ENCODE measurements at regions not wholly inside any gene's neighbourhood (a gene's known extent, or its start where the extent isn't known, plus 50 kb on each side); places are given as distances from the start of the nearest gene placed in this dataset.

DNA sequence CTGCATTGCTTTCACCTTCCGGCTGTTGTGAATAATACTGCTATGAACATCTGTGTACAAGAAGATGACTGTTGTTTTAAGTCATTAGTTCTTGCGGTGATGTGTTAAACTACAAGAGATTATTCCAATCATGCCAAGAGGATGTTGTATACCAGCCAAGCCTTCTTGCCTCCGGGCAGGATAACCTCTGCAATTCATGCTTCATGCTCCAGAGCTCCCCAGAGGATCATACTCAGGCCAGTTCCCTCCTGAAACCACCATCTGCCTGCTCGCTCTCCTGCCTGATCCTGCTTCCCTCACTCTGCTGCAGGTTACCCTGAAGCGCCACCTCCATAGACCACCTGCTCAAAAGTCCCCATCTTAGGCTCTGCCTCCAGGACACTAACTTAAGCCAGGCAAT lies 187.1 kb upstream of the PROK2 start:
- peaks cover 2% of the 10 kb centered on the region for H3K4me1 Mint-ChIP-seq
- H3K27ac Mint-ChIP-seq = no peak overlapping the region
- ChIA-PET CTCF (no interaction called here), POLR2A (no interaction called here)
- H3K36me3 Mint-ChIP-seq (ENCODE audit: low read depth) = no peaks in the 10 kb centered on the region
- peaks cover 4% of the 10 kb centered on the region for H3K9me3 Mint-ChIP-seq (ENCODE audit: low read depth)
- intact Hi-C loops (cut with DNase I, micrococcal nuclease) = no loop called here
- H3K27me3 Mint-ChIP-seq = peaks cover 15% of the 10 kb centered on the region
- DNase-seq = no peak
- H3K4me3 Mint-ChIP-seq = no peak overlapping the region
- ATAC-seq = no peak

DNA sequence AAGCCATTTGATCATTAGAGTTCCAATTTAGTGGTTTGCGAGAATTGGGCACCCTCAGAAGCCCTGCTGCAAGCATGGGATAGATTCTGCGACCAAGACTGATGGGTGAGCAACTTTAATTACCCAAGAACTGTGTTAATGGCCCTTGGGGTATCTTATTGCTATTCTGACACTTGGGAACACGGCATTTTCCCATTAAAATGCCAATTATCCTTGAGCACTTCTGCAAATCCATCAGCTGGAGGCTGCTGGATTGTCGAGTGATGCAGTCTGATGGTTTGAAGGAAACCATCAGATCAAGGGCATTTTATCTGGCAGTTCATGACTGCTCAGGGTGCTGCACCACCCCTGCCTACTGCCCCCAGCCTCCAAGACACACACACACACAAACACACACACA lies 183.6 kb upstream of the PROK2 start:
- POLR2A ChIA-PET = no interaction called here
- DNase-seq (no peak), ATAC-seq (no peak)
- Mint-ChIP-seq H3K27ac (no peak overlapping the region), H3K36me3 (ENCODE audit: low read depth) (no peaks in the 10 kb centered on the region), H3K4me1 (no peaks in the 10 kb centered on the region), H3K27me3 (peaks cover 15% of the 10 kb centered on the region), H3K4me3 (no peak overlapping the region), H3K9me3 (ENCODE audit: low read depth) (no peaks in the 10 kb centered on the region)
- CTCF ChIA-PET = no interaction called here
- intact Hi-C loops (cut with DNase I, micrococcal nuclease) = loop anchor here in 1 of 2 experiments (5.0 kb wide), 1 partner anchor 64 kb away; no protein-coding TSS in a partner anchor

DNA sequence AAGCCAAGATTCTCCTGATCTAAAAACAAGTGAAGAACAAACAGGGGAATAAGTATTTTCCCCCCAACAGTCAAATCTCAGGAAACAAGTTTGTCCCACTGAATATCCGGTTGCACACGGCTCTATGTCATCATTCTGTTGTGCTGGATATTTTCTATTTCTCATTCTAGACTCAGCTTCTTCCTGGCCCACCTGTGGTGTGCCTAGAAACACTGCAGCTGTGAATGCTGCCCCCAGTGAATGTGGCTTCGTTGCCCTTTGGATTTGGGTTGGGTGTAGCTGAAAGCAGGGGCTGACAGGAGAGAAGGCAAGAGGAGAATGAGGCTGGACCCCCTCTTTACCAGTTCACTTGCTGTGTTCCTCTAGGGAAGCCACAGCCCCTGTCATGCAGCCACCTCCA lies 181.2 kb upstream of the PROK2 start:
- peaks cover 2% of the 10 kb centered on the region for H3K4me1 Mint-ChIP-seq
- no peak overlapping the region for H3K27ac Mint-ChIP-seq
- intact Hi-C loops (cut with DNase I, micrococcal nuclease) = loop anchor here in 1 of 2 experiments (5.0 kb wide), 1 partner anchor 66 kb away; no protein-coding TSS in a partner anchor
- no peak for ATAC-seq
- ChIA-PET CTCF (interaction anchor here (0.8 to 3.1 kb wide), 2 partner anchors 12 to 147 kb away, joined by 3 to 10 read pairs; no protein-coding TSS in a partner anchor), POLR2A (no interaction called here)
- H3K9me3 Mint-ChIP-seq (ENCODE audit: low read depth) = no peaks in the 10 kb centered on the region
- peaks cover 18% of the 10 kb centered on the region for H3K27me3 Mint-ChIP-seq
- H3K36me3 Mint-ChIP-seq (ENCODE audit: low read depth) = no peaks in the 10 kb centered on the region
- H3K4me3 Mint-ChIP-seq = no peak overlapping the region
- no peak for DNase-seq

DNA sequence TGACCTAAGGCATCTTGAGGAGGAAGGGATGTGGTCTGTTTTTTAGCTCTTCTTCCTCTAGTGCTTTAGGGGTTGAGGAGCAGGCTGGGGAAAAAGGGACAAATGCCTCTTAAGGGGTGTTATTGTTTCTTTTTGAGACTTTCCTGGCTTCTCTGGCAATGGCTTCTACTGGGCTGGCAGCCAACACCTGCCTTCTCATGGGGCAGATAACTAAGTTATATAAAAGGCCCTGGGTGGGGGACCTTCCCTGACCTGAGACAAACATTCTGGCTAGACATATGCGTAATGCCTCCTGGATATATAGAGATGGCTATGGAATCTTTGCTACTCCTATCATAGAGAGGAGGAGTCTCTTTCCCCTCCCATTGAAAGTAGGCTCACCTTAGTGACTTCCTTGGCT lies 179.2 kb upstream of the PROK2 start:
- H3K4me3 Mint-ChIP-seq = no peak overlapping the region
- DNase-seq = no peak
- CTCF ChIA-PET = interaction anchor here (0.6 kb wide), 1 partner anchor 119 kb away, joined by 3 read pairs; no protein-coding TSS in a partner anchor
- H3K36me3 Mint-ChIP-seq (ENCODE audit: low read depth) = no peaks in the 10 kb centered on the region
- no peak for ATAC-seq
- H3K27ac Mint-ChIP-seq = no peak overlapping the region
- peaks cover 5% of the 10 kb centered on the region for H3K4me1 Mint-ChIP-seq
- H3K27me3 Mint-ChIP-seq = peaks cover 13% of the 10 kb centered on the region
- intact Hi-C loops (cut with DNase I, micrococcal nuclease) = no loop called here
- no peaks in the 10 kb centered on the region for H3K9me3 Mint-ChIP-seq (ENCODE audit: low read depth)
- POLR2A ChIA-PET = no interaction called here

DNA sequence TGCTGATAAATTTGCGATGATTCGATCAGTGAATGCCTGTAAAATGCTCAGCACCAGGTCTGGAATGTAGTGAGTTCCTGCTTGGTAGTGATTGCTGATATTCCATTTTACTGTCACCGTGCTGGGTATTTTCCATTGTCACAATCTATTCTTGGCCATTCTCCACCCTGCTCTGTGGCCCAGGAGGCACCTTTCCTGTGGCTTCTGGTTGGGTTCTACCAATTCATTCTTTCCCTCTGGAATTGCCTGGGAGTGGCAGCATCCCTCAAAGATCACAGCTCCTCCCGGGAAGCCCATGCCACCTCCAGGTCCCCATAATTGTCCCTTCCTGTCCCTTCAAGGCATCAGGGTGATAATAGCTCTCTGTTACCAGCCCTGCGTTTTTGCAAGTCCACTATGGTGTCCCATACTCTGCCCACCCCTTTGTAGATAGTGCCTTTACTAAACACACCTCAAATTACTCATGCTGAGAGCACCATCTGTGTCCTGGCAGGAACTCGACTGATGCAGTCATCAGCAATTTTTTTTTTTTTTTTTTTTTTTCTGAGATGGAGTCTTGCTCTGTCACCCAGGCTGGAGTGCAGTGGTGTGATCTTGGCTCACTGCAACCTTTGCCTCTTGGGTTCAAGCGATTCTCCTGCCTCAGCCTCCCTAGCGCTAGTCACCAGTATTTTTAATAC lies 177.8 kb upstream of the PROK2 start:
- ATAC-seq = peak; percentile 57
- H3K4me1 Mint-ChIP-seq = peaks cover 18% of the 10 kb centered on the region
- H3K36me3 Mint-ChIP-seq (ENCODE audit: low read depth) = no peaks in the 10 kb centered on the region
- H3K4me3 Mint-ChIP-seq = no peak overlapping the region
- no peak overlapping the region for H3K27ac Mint-ChIP-seq
- no peak for DNase-seq
- POLR2A ChIA-PET = no interaction called here
- no peaks in the 10 kb centered on the region for H3K9me3 Mint-ChIP-seq (ENCODE audit: low read depth)
- CTCF ChIA-PET = interaction anchor here (2.1 kb wide), 1 partner anchor 87 kb away, joined by 5 read pairs; no protein-coding TSS in a partner anchor
- peaks cover 13% of the 10 kb centered on the region for H3K27me3 Mint-ChIP-seq
- intact Hi-C loops (cut with DNase I, micrococcal nuclease) = no loop called here

DNA sequence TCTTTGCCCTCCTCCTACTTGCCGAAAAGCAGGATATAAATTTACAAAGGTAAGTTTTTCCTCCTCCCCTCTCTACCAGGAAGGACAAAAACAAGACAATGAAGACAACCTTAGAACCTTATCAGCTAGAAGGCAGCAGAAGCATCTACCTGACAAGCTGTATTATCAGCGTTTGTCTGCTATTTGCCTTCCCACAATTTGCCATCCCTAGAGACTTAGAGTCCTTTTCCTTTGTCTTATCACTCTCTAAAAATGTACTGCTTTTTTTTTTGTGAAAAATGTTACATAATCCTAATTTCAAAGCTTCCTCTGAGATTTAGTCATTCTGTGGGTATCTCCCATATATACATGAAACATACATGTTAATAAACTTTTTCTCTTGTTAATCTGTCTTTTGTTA lies 176.9 kb upstream of the PROK2 start:
- peaks cover 22% of the 10 kb centered on the region for H3K4me1 Mint-ChIP-seq
- H3K9me3 Mint-ChIP-seq (ENCODE audit: low read depth) = no peaks in the 10 kb centered on the region
- CTCF ChIA-PET = interaction anchor here (0.8 to 2.1 kb wide), 2 partner anchors 8 to 86 kb away, joined by 4 to 5 read pairs; no protein-coding TSS in a partner anchor
- intact Hi-C loops (cut with DNase I, micrococcal nuclease) = no loop called here
- peaks cover 12% of the 10 kb centered on the region for H3K27me3 Mint-ChIP-seq
- no peak for DNase-seq
- H3K36me3 Mint-ChIP-seq (ENCODE audit: low read depth) = no peaks in the 10 kb centered on the region
- no peak overlapping the region for H3K4me3 Mint-ChIP-seq
- POLR2A ChIA-PET = interaction anchor here (0.6 kb wide), 1 partner anchor 23 kb away, joined by 3 read pairs; no protein-coding TSS in a partner anchor
- no peak overlapping the region for H3K27ac Mint-ChIP-seq
- ATAC-seq = no peak

DNA sequence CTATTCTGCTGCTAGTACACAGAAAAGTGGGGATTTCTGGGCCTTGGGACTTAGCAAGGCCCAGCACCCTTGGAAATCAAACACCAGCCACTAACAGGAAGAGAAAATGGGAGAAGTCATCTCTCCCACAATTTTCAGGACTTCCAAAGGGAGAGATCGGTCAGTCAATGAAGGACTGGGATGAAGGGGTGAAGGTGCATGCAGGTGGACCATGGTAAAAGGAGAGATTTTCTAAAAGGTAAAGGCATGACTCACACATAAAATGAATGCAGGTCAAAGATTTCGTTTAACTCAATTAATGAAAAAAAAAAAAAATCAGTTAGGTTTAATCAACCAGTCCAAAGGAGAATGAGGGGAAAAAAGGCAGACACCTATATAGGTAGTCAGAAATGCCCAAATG lies 176.4 kb upstream of the PROK2 start:
- no peak overlapping the region for H3K27ac Mint-ChIP-seq
- ATAC-seq = no peak
- no peaks in the 10 kb centered on the region for H3K9me3 Mint-ChIP-seq (ENCODE audit: low read depth)
- H3K4me1 Mint-ChIP-seq = peaks cover 23% of the 10 kb centered on the region
- H3K27me3 Mint-ChIP-seq = peaks cover 7% of the 10 kb centered on the region
- ChIA-PET CTCF (interaction anchor here (0.8 to 2.1 kb wide), 2 partner anchors 8 to 86 kb away, joined by 4 to 5 read pairs; no protein-coding TSS in a partner anchor), POLR2A (no interaction called here)
- intact Hi-C loops (cut with DNase I, micrococcal nuclease) = no loop called here
- DNase-seq = no peak
- H3K4me3 Mint-ChIP-seq = no peak overlapping the region
- H3K36me3 Mint-ChIP-seq (ENCODE audit: low read depth) = no peaks in the 10 kb centered on the region

DNA sequence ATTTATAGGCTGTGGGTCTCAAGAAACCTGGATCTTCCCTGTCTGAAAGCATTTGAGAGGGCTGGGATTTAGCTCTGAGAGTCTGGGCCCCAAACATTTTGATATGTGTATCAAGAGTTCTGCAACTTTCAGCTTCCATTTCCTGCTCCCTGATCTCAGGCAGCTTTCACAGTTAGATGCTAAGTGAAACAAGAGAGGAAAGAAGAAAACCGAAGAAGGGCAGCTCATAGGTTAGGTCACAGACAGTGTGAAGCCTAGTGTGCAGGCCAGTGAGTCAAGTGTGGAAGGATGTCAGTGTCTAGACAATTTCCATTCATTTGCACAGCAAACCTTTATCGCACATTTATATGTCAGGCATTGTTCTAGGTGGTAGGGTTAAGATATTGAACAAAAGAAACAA lies 173.6 kb upstream of the PROK2 start:
- Mint-ChIP-seq H3K4me3 (no peak overlapping the region), H3K4me1 (peaks cover 37% of the 10 kb centered on the region), H3K27me3 (peaks cover 4% of the 10 kb centered on the region), H3K36me3 (ENCODE audit: low read depth) (no peaks in the 10 kb centered on the region), H3K27ac (peak overlapping the region; percentile 41), H3K9me3 (ENCODE audit: low read depth) (no peaks in the 10 kb centered on the region)
- ATAC-seq (peak; percentile 79), DNase-seq (peak; percentile 46)
- POLR2A ChIA-PET = no interaction called here
- intact Hi-C loops (cut with DNase I, micrococcal nuclease) = loop anchor here (5.0 to 10.0 kb wide), 3 partner anchors 179 to 376 kb away; no protein-coding TSS in a partner anchor
- CTCF ChIA-PET = interaction anchor here (1.2 to 1.8 kb wide), 2 partner anchors 19 to 27 kb away, joined by 3 to 8 read pairs; no protein-coding TSS in a partner anchor

DNA sequence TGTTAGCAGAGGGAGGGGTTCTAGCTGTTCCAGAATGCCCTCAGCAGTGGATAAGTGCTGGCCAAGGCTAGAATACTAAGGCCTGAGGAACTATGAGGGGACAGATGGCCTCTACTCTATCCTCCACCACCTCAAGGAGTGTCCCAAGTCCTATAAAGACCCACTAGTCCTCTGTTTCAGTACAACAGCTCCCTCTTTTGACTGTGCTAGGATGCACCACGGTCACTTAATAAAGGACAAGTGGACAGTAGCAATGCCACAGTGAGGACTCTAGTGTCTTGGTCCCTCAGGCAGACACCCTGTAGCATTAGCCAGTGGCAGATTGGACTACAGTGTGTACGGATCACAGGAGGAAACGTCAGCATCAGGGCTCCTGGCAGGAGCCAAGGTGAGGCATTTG lies 171.8 kb upstream of the PROK2 start:
- no peak overlapping the region for H3K27ac Mint-ChIP-seq
- H3K9me3 Mint-ChIP-seq (ENCODE audit: low read depth) = no peaks in the 10 kb centered on the region
- DNase-seq = no peak
- peaks cover 35% of the 10 kb centered on the region for H3K4me1 Mint-ChIP-seq
- intact Hi-C loops (cut with DNase I, micrococcal nuclease) = loop anchor here (5.0 to 10.0 kb wide), 3 partner anchors 181 to 378 kb away; no protein-coding TSS in a partner anchor
- no peak for ATAC-seq
- H3K4me3 Mint-ChIP-seq = no peak overlapping the region
- ChIA-PET POLR2A (no interaction called here), CTCF (no interaction called here)
- H3K27me3 Mint-ChIP-seq = peaks cover 2% of the 10 kb centered on the region
- H3K36me3 Mint-ChIP-seq (ENCODE audit: low read depth) = no peaks in the 10 kb centered on the region

DNA sequence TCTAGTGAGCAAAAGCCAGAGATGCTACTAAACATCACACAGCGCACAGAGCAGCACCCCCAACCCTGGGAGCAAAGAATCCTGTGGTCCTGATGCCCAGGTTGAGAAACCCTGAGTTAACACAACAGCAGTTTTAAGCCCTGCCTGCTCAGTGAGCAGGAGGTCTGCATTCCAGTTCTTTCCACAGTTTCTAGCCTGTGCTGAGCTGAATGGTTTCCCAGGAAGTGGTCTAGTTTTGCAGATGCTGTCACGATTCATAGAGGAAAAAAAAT lies 171.1 kb upstream of the PROK2 start:
- ChIA-PET POLR2A (interaction anchor here (0.9 kb wide), 1 partner anchor 22 kb away, joined by 3 read pairs; no protein-coding TSS in a partner anchor), CTCF (interaction anchor here (0.8 kb wide), 1 partner anchor 627 kb away, joined by 3 read pairs; no protein-coding TSS in a partner anchor)
- H3K4me1 Mint-ChIP-seq = peaks cover 35% of the 10 kb centered on the region
- peak; percentile 18 for ATAC-seq
- peaks cover 2% of the 10 kb centered on the region for H3K27me3 Mint-ChIP-seq
- no peak for DNase-seq
- no peaks in the 10 kb centered on the region for H3K9me3 Mint-ChIP-seq (ENCODE audit: low read depth)
- no peaks in the 10 kb centered on the region for H3K36me3 Mint-ChIP-seq (ENCODE audit: low read depth)
- peak overlapping the region; percentile 55 for H3K27ac Mint-ChIP-seq
- intact Hi-C loops (cut with DNase I, micrococcal nuclease) = loop anchor here (5.0 to 10.0 kb wide), 3 partner anchors 181 to 379 kb away; no protein-coding TSS in a partner anchor
- H3K4me3 Mint-ChIP-seq = no peak overlapping the region

DNA sequence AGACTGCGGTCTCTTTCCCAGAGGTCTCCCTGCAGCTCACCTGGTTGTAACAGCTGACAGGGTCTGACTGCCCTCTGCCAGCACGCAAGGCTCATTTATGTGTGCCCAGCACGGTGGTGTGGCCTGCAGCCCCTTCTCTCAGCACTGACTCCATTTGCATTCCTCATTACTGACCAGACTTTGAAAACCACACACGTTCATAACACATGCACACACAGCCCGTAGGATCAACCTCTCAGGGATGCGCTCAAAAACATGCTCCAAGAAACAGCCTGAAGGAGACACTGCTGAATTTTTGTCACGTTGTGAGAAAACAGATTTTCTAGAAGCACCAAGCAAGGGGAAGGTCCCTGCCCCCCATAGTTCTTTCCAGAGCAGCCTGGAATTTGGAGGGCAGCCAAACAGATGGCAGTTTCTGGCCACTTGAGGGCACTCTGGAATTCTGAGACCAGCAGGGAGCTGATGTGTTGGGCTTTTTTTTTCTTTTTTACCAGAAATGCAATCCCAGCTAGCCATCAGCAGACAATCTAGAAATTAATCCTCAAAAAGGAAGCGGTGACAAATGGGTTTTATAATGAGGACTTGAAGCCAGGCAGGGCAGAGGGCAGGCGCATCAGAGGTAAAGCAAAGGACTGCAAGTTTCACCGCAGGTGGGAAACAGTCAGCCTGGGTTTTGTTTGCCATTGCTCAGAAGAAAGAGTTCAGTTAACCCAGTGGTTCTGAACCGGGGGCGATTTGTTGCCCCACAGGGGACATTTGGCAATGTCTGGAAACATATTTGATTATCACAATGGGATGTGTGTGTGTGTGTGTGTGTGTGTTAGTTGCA lies 170.5 kb upstream of the PROK2 start:
- peak; percentile 72 for DNase-seq
- Mint-ChIP-seq H3K9me3 (ENCODE audit: low read depth) (no peaks in the 10 kb centered on the region), H3K4me1 (peaks cover 35% of the 10 kb centered on the region), H3K27ac (peak overlapping the region; percentile 55), H3K4me3 (no peak overlapping the region), H3K27me3 (peaks cover 2% of the 10 kb centered on the region), H3K36me3 (ENCODE audit: low read depth) (no peaks in the 10 kb centered on the region)
- intact Hi-C loops (cut with DNase I, micrococcal nuclease) = loop anchor here (1.0 to 10.0 kb wide), 4 partner anchors 23 to 379 kb away; no protein-coding TSS in a partner anchor
- ChIA-PET CTCF (interaction anchor here (0.8 to 1.1 kb wide), 2 partner anchors 80 to 628 kb away, joined by 3 to 5 read pairs; no protein-coding TSS in a partner anchor), POLR2A (interaction anchor here (0.9 kb wide), 1 partner anchor 22 kb away, joined by 3 read pairs; no protein-coding TSS in a partner anchor)
- peak; percentile 80 for ATAC-seq
